NCI-H2107 treated with DMSO at 0.1 percent for 48 hours (cell line): ENCODE measurements at regions not wholly inside any gene's neighbourhood (a gene's known extent, or its start where the extent isn't known, plus 50 kb on each side); places are given as distances from the start of the nearest gene placed in this dataset.
A peak's percentile ranks its signal among the peaks of the same experiment; 100 is the strongest.

Source experiments
- DNase-seq: peaks from one replicate; lab custom pipeline; 2025; ENCODE audit not compliant: unreplicated experiment; lab: John Stamatoyannopoulos, UW

- DNase-seq, result no peak
Measured at GRCh38 chr18:71025505-71026225, 736.8 kb downstream of the SOCS6 start.

GRCh38 chr18:71022389-71022788, 733.5 kb downstream of the SOCS6 start:
- no peak for DNase-seq

GRCh38 chr18:71021030-71021362, 732.2 kb downstream of the SOCS6 start:
- no peak for DNase-seq

GRCh38 chr18:71020342-71021029, 731.6 kb downstream of the SOCS6 start:
- DNase-seq, result no peak

GRCh38 chr18:71018816-71019215, 730.0 kb downstream of the SOCS6 start:
- DNase-seq, result no peak

GRCh38 chr18:71012789-71013188, 723.9 kb downstream of the SOCS6 start:
- no peak for DNase-seq

- no peak for DNase-seq
Measured at GRCh38 chr18:71011389-71011788, 722.5 kb downstream of the SOCS6 start.

GRCh38 chr18:71008257-71008656, 719.4 kb downstream of the SOCS6 start:
- no peak for DNase-seq

GRCh38 chr18:71001597-71001996, 712.8 kb downstream of the SOCS6 start:
- DNase-seq, result no peak

GRCh38 chr18:70998490-70998889, 709.6 kb downstream of the SOCS6 start:
- DNase-seq, result no peak

GRCh38 chr18:70994116-70994515, 705.3 kb downstream of the SOCS6 start:
- DNase-seq, result no peak

- DNase-seq, result no peak
Measured at GRCh38 chr18:70991577-70991976, 702.7 kb downstream of the SOCS6 start.

- no peak for DNase-seq
Measured at GRCh38 chr18:70985948-70986347, 697.1 kb downstream of the SOCS6 start.

GRCh38 chr18:70982292-70982691, 693.4 kb downstream of the SOCS6 start:
- no peak for DNase-seq

- DNase-seq, result peak; percentile 60
Measured at GRCh38 chr18:70981400-70982140, 692.7 kb downstream of the SOCS6 start.

- DNase-seq, result no peak
Measured at GRCh38 chr18:70973626-70974025, 684.8 kb downstream of the SOCS6 start.

- DNase-seq, result no peak
Measured at GRCh38 chr18:70966419-70966818, 677.6 kb downstream of the SOCS6 start.

- DNase-seq, result no peak
Measured at GRCh38 chr18:70961939-70962338, 673.1 kb downstream of the SOCS6 start.

GRCh38 chr18:70956554-70956953, 667.7 kb downstream of the SOCS6 start:
- no peak for DNase-seq

GRCh38 chr18:70936160-70936559, 647.3 kb downstream of the SOCS6 start:
- no peak for DNase-seq

GRCh38 chr18:70931942-70932814, 643.3 kb downstream of the SOCS6 start:
- DNase-seq, result peak; percentile 55
